K562 (cell line): ENCODE measurements at regions not wholly inside any gene's neighbourhood (a gene's known extent, or its start where the extent isn't known, plus 50 kb on each side); places are given as distances from the start of the nearest gene placed in this dataset.

Experiments used
- BCL6 ChIP-seq: fragments of 250-450 bp; sonication (Bioruptor Pico); IDR thresholded peaks from 2 replicates; pipeline ENCODE4 v1.4.0; 2020
- BCLAF1 ChIP-seq, 2 experiments: fragments of 450-650 bp in 1 of 2; IDR thresholded peaks; 2 replicates each; pipeline ENCODE4 v1.6.1; 2011 to 2017; ENCODE audit warnings: low read depth in 2 of 2, antibody characterized with exemption in 1 of 2, borderline replicate concordance in 1 of 2, low read length in 1 of 2, mild to moderate bottlenecking in 1 of 2, mixed read lengths in 1 of 2; ENCODE audit not compliant: control insufficient read depth in 1 of 2
- CBFA2T3 ChIP-seq: fragments of 450-650 bp; IDR thresholded peaks from 2 replicates; pipeline ENCODE4 v1.6.1; 2017
- CUX1 ChIP-seq: fragments of 200-800 bp; sonication (Bioruptor generic); IDR thresholded peaks from 2 replicates; pipeline ENCODE4 v1.6.1; 2016; ENCODE audit warnings: missing genetic modification characterization, missing compliant biosample characterization
- DDX20 ChIP-seq: fragments of 450-650 bp; IDR thresholded peaks from 2 replicates; pipeline ENCODE4 v1.6.1; 2016; ENCODE audit warnings: missing genetic modification characterization, low read depth, mild to moderate bottlenecking, missing compliant biosample characterization, moderate library complexity
- MAFK ChIP-seq: IDR thresholded peaks from 2 replicates; pipeline ENCODE4 v1.6.1; 2011; ENCODE audit warnings: low read length, improper control_type of control experiment
- MAZ ChIP-seq, 2 experiments: fragments of 450-650 bp in 1 of 2; sonication (generic) in 1 of 2; formaldehyde crosslinking; IDR thresholded peaks in 1 of 2; conservative IDR thresholded peaks in 1 of 2; 2 replicates each; pipeline versions ENCODE4 v1.4.0 to v1.5.0; 2020; ENCODE audit warnings: mild to moderate bottlenecking in 1 of 2, missing genetic modification reagents in 1 of 2
- MBD2 ChIP-seq: sonication (generic); IDR thresholded peaks from 2 replicates; pipeline ENCODE4 v1.6.1; 2016; ENCODE audit warnings: low read depth, borderline replicate concordance
- NR4A1 ChIP-seq, 2 experiments: fragments of 250-450 bp in 1 of 2; fragments of 450-650 bp in 1 of 2; sonication (Bioruptor Pico) in 1 of 2; IDR thresholded peaks; 2 replicates each; pipeline versions ENCODE4 v1.4.0 to v1.6.1; 2016 to 2020; ENCODE audit warnings: mild to moderate bottlenecking in 2 of 2, missing compliant biosample characterization in 1 of 2, missing genetic modification characterization in 1 of 2, moderate library complexity in 1 of 2
- PBX2 ChIP-seq, 2 experiments: IDR thresholded peaks in 1 of 2; conservative IDR thresholded peaks in 1 of 2; 2 replicates each; pipeline ENCODE4 v1.6.1; 2016; ENCODE audit warnings: low read depth in 2 of 2, mild to moderate bottlenecking in 1 of 2, missing compliant biosample characterization in 1 of 2, missing genetic modification characterization in 1 of 2, moderate library complexity in 1 of 2
- SLC30A9 ChIP-seq: fragments of 250-450 bp; sonication (Bioruptor Pico); IDR thresholded peaks from 2 replicates; pipeline ENCODE4 v1.8.0; 2022; ENCODE audit warnings: mild to moderate bottlenecking, moderate library complexity
- SRSF9 ChIP-seq: fragments of 200-400 bp; formaldehyde crosslinking; IDR thresholded peaks from 2 replicates; pipeline ENCODE4 v1.6.1; 2017; ENCODE audit warnings: low read depth, low read length, borderline replicate concordance
- TEAD1 ChIP-seq, 2 experiments: fragments of 450-650 bp in 1 of 2; sonication (generic) in 1 of 2; formaldehyde crosslinking; IDR thresholded peaks; 2 replicates each; pipeline versions ENCODE4 v1.4.0 to v1.8.0; 2020 to 2022; ENCODE audit warnings: mild to moderate bottlenecking in 2 of 2, missing genetic modification reagents in 1 of 2
- ZNF165 ChIP-seq: fragments of 250-450 bp; sonication (Bioruptor Pico); IDR thresholded peaks from 2 replicates; pipeline ENCODE4 v1.4.0; 2020; ENCODE audit warnings: borderline replicate concordance
- ZNF445 ChIP-seq: fragments of 250-450 bp; sonication (Bioruptor Pico); IDR thresholded peaks from 2 replicates; pipeline ENCODE4 v1.4.0; 2020; ENCODE audit warnings: low read depth, mild to moderate bottlenecking, moderate library complexity
- ZNF583 ChIP-seq: fragments of 250-450 bp; sonication (Bioruptor Pico); IDR thresholded peaks from 2 replicates; pipeline ENCODE4 v1.4.0; 2020

- TF ChIP-seq BCLAF1 (IDR thresholded peaks at IDR 0.05; ENCODE audit: borderline replicate concordance in 1 of 2, control insufficient read depth in 1 of 2, low read depth in 2 of 2, low read length in 1 of 2) = no peak
- TF ChIP-seq NR4A1 (CRISPR knock-in tag; IDR thresholded peaks at IDR 0.05) = no peak
- 0 out of 2 replicates have a peak, but pooled peaks have one; percentile 72 for TF ChIP-seq NR4A1 (tag; IDR thresholded peaks at IDR 0.05)
- peak; percentile 45; the same call in 1 of the 2 replicates for TF ChIP-seq CBFA2T3
- TF ChIP-seq SLC30A9 (CRISPR knock-in tag) = no peak
- TF ChIP-seq BCL6 = peak; percentile 80; the same call in 1 of the 2 replicates
- TF ChIP-seq ZNF583 = peak; percentile 89
- TF ChIP-seq ZNF445 (CRISPR knock-in tag) = no peak
- peak in 1 of 2 experiments; percentile 87; a peak in 2 of 4 replicates for TF ChIP-seq TEAD1 (CRISPR knock-in tag; IDR thresholded peaks at IDR 0.05)
- no peak for TF ChIP-seq MAFK
- peak; percentile 23 to 43; a peak in 1 of 4 replicates for TF ChIP-seq MAZ (CRISPR knock-in tag; conservative IDR thresholded peaks at IDR 0.05 in 1 of 2, IDR thresholded peaks at IDR 0.05 in 1 of 2)
- TF ChIP-seq SRSF9 = no peak
- TF ChIP-seq CUX1 (CRISPR knock-in tag) = peak; percentile 50; the same call in 1 of the 2 replicates
- peak; percentile 90 for TF ChIP-seq ZNF165 (CRISPR knock-in tag)
- TF ChIP-seq MBD2 = no peak
- no peak for TF ChIP-seq PBX2 (CRISPR knock-in tag; IDR thresholded peaks at IDR 0.05; ENCODE audit: low read depth)
- TF ChIP-seq PBX2 (tag; conservative IDR thresholded peaks at IDR 0.05; ENCODE audit: low read depth) = peak; percentile 19; the same call in 1 of the 2 replicates
- TF ChIP-seq DDX20 (tag) = peak; percentile 81; the same call in 1 of the 2 replicates
Measured at GRCh38 chr4:78711676-78712075, 64.5 kb upstream of the BMP2K start (continued).
